ENCODE measurements at regions not wholly inside any gene's neighbourhood (a gene's known extent, or its start where the extent isn't known, plus 50 kb on each side); places are given as distances from the start of the nearest gene placed in this dataset.

DNA sequence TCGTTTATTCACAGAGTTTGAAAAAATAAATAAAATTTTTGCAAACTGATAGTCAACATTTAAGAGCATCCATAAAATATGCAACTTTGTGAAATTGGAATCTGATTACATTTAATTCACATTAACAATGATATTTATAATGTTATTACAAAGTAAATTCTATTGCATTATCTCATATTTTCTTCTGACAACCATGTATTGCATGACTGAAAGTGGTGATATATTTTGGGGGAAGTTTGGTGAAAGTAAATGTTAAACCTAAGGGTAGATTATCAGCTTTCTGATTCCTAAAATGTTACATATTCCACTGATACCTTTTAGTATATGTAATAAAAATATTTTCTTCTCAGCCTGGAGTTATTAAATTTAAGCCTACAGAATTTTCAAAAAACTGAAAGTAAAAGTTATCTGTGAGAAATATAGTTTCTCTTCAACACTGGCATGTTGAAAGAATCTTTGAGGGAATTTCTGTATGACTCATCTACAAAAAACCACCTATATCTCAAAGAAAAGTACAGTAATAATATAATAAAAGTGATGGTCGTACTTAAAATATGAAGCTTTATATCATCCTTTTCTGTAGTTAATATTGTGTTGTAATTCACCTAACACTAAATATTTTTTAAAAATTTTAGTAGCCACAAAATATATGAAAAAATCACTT, 1179.6 kb upstream of the PCDH7 start:
- ChIA-PET POLR2A (no interaction called here), CTCF (no interaction called here), RAD21 (ENCODE audit: low non-redundant PET in 1 of 2, low total read pairs in 2 of 2, uncharacterized antibody in 2 of 2, unreplicated experiment in 2 of 2) (no interaction called here)
- H4K20me1 ChIP-seq (ENCODE audit: insufficient read depth): no peaks in the 10 kb centered on the region
- H3K36me3 ChIP-seq (ENCODE audit: control insufficient read depth in 1 of 2, insufficient read depth in 2 of 2, low read length in 2 of 2): no peaks in the 10 kb centered on the region
- H3K9ac ChIP-seq (ENCODE audit: low read length): no peak overlapping the region
- no peak overlapping the region for H3K27ac ChIP-seq (ENCODE audit: low read depth, low read length)
- no peak for ATAC-seq
- TF ChIP-seq MAX (IDR thresholded peaks at IDR 0.05) (no peak), ELF1 (IDR thresholded peaks at IDR 0.05; ENCODE audit: borderline replicate concordance, low read depth) (no peak), CEBPB (IDR thresholded peaks at IDR 0.05; ENCODE audit: low read depth) (no peak), ZNF274 (IDR thresholded peaks at IDR 0.05; ENCODE audit: low read depth, low read length) (no peak), SP1 (IDR thresholded peaks at IDR 0.05; ENCODE audit: low read depth) (no peak), EZH2 (IDR thresholded peaks at IDR 0.05) (no peak), EZH2phosphoT487 (IDR thresholded peaks at IDR 0.05; ENCODE audit: borderline replicate concordance) (no peak), EGR1 (IDR thresholded peaks at IDR 0.05; ENCODE audit: low read depth) (no peak), CTCF (IDR thresholded peaks at IDR 0.05 in 2 of 3, conservative IDR thresholded peaks at IDR 0.05 in 1 of 3; ENCODE audit: borderline replicate concordance in 1 of 3, insufficient read depth in 1 of 3, low read depth in 2 of 3, low read length in 2 of 3) (no peak), SRF (IDR thresholded peaks at IDR 0.05; ENCODE audit: low read depth) (no peak), SIN3A (IDR thresholded peaks at IDR 0.05; ENCODE audit: low read depth) (no peak), POLR2AphosphoS5 (IDR thresholded peaks at IDR 0.05; ENCODE audit: low read depth, low read length) (no peak), RAD21 (IDR thresholded peaks at IDR 0.05; ENCODE audit: low read depth) (no peak), FOSL1 (IDR thresholded peaks at IDR 0.05; ENCODE audit: low read depth) (no peak)
- intact Hi-C loops (cut with micrococcal nuclease): no loop called here
- H3K27me3 ChIP-seq (ENCODE audit: insufficient read depth, low read length): no peaks in the 10 kb centered on the region
- no peak for DNase-seq (ENCODE audit: low read depth, low spot score)
- no TSS peak for BruUV-seq (replicated peaks)
- H3K9me2 ChIP-seq (ENCODE audit: insufficient read depth): no peaks in the 10 kb centered on the region; the same call in 1 of the 2 replicates
- no peaks in the 10 kb centered on the region for H3K79me2 ChIP-seq (ENCODE audit: insufficient read depth, low read length)
- 0 out of 4 replicates have a peak, but pooled peaks cover 0 to 4% of the 10 kb centered on the region in 2 experiments for H3K9me3 ChIP-seq (ENCODE audit: control insufficient read depth in 1 of 2, insufficient read depth in 1 of 2, low read depth in 1 of 2, low read length in 2 of 2)
- H3K4me3 ChIP-seq (replicated peaks in 1 of 2; ENCODE audit: low read depth in 1 of 2, low read length in 2 of 2): no peak overlapping the region
- no peak overlapping the region for H2AFZ ChIP-seq (ENCODE audit: low read depth, low read length, poor library complexity, severe bottlenecking)
- no peak overlapping the region for H3K4me2 ChIP-seq (ENCODE audit: low read length)
- no peaks in the 10 kb centered on the region for H3K4me1 ChIP-seq (ENCODE audit: control insufficient read depth in 1 of 2, insufficient read depth in 2 of 2, low read length in 2 of 2)

Data from HCT116 (cell line).